ENCODE measurements at regions not wholly inside any gene's neighbourhood (a gene's known extent, or its start where the extent isn't known, plus 50 kb on each side); places are given as distances from the start of the nearest gene placed in this dataset.

DNA sequence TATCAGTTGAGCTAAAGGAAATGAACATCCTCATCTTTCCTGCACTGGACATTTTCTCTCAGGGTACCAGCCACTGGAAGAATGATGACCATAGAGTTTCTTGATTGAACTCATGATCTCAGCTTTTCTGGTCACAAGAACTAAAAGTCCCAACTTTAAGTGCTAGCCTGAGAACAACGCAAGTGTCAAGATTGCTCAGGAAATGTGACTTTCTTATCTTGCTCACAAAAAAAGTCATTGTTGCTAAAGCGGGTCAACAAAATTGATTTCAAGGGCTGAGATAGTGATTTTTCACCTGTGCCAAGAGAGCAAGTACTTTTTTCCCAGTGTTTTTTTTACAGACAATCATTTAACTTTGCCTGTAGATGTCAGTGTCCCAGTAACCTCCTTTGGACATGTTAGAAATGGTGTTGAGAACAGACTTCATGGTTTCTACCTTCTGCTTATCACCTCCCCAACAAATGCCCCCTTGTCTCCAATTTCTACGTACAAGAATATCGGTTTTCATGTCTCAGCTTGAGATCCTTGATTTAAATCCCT, 125.9 kb downstream of the SEMA6D start:
- Histone ChIP-seq H3K36me3 (replicated peaks in 1 of 2) (no peaks in the 10 kb centered on the region), H3K4me1 (replicated peaks in 1 of 2) (no peaks in the 10 kb centered on the region), H3K27me3 (no peaks in the 10 kb centered on the region), H3K9me3 (replicated peaks in 1 of 3) (no peaks in the 10 kb centered on the region), H3K27ac (no peak overlapping the region), H3K4me3 (no peak overlapping the region)
- DNase-seq: no peak
- WGBS, 4 donors: 72 to 81% (median 75%) methylated on average over 4 of the region's 4 CpGs
- intact Hi-C loops (cut with DNase I): no loop called here
- TF ChIP-seq POLR2A (IDR thresholded peaks at IDR 0.05): no peak
- TF ChIP-seq, protein P1, sequence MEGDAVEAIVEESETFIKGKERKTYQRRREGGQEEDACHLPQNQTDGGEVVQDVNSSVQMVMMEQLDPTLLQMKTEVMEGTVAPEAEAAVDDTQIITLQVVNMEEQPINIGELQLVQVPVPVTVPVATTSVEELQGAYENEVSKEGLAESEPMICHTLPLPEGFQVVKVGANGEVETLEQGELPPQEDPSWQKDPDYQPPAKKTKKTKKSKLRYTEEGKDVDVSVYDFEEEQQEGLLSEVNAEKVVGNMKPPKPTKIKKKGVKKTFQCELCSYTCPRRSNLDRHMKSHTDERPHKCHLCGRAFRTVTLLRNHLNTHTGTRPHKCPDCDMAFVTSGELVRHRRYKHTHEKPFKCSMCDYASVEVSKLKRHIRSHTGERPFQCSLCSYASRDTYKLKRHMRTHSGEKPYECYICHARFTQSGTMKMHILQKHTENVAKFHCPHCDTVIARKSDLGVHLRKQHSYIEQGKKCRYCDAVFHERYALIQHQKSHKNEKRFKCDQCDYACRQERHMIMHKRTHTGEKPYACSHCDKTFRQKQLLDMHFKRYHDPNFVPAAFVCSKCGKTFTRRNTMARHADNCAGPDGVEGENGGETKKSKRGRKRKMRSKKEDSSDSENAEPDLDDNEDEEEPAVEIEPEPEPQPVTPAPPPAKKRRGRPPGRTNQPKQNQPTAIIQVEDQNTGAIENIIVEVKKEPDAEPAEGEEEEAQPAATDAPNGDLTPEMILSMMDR (IDR thresholded peaks at IDR 0.05): no peak

DNA sequence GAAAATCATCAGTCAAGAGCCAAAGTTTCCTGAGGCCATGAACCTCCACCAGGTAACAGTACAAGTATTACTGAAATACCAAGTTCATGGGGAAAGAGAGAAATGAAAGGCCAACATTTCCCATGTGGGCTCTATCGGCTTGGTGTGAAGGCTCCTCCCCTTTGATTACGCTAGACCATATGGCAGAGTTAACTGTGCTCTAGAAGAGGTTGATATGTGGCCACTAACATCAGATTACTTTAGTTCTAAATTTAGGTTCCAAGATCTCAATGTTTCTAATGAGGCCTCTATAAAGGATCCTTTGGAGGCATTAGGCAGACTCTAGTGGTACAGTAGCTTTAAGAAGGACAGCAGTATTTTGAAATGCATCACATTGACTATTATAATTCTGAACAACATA, 127.1 kb downstream of the SEMA6D start:
- no peak for DNase-seq
- Histone ChIP-seq H3K4me1 (replicated peaks in 1 of 2) (no peaks in the 10 kb centered on the region), H3K4me3 (no peak overlapping the region), H3K9me3 (replicated peaks in 1 of 3) (no peaks in the 10 kb centered on the region), H3K27me3 (no peaks in the 10 kb centered on the region), H3K27ac (no peak overlapping the region), H3K36me3 (replicated peaks in 1 of 2) (no peaks in the 10 kb centered on the region)
- intact Hi-C loops (cut with DNase I): no loop called here
- WGBS, 4 donors: 84 to 91% (median 90%) methylated on average over 2 of the region's 2 CpGs
- TF ChIP-seq POLR2A (IDR thresholded peaks at IDR 0.05): no peak
- TF ChIP-seq, protein P1 (IDR thresholded peaks at IDR 0.05): no peak

DNA sequence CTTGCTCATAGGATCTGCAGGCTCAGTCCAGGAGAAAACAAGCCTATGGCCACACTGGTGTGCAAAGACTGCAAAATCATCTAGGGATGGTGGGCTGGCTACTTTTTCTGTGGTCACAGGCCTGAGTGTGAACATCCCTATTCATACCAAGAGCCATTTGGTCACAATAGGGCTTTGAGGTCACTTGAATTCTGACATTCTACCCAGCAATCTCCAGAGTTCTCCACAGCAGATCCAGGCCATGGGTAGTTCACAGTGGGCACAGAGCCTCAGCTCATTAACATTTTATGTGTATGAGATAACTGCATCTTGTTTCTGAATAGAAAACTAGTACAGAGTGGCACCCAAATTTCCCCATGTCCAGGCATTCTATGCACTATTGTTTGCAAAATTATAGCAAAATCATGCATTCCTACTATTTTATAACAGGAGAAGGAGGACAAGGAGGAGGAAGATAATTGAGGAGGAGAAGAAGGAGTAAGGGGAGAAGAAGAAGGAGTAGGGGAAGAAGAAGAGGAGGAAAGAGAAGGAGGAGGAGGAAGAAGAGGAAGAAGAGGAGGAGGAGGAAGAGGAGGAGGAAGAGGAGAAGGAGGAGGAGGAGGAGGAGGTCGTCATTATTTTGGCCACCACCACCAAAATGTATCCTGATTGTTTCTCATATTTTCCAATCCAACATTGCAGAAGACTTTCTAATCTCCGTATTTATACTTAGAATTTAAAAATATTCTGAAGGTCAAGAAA, 129.0 kb downstream of the SEMA6D start:
- 62 to 78% (median 71%) methylated on average over 2 of the region's 2 CpGs for whole genome bisulfite sequencing, 4 donors
- no peaks in the 10 kb centered on the region for H3K27me3 ChIP-seq
- no peak overlapping the region for H3K27ac ChIP-seq
- H3K4me3 ChIP-seq: no peak overlapping the region
- TF ChIP-seq POLR2A (IDR thresholded peaks at IDR 0.05): no peak
- TF ChIP-seq, protein P1 (IDR thresholded peaks at IDR 0.05): no peak
- intact Hi-C loops (cut with DNase I): no loop called here
- no peaks in the 10 kb centered on the region for H3K9me3 ChIP-seq (replicated peaks in 1 of 3)
- H3K36me3 ChIP-seq (replicated peaks in 1 of 2): no peaks in the 10 kb centered on the region
- no peaks in the 10 kb centered on the region for H3K4me1 ChIP-seq (replicated peaks in 1 of 2)
- DNase-seq: no peak

DNA sequence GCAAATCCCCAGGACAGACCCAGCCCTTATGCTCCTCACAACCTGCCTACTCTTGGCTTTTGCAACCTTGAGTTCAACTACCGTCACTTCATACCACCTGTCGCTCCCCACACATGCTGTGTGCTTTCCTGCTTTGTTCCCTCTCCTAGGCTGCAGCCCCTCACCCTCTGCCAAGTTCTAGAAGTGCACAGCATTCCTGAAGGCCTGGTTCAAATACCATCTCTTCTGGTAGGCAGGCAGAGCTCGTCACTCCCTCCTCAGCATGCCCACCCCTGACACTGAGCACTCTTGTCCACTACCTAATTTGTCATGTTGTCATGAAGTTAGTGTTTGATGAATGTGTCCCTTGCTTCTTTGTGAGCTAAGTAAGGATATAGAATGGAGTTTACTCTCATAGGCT, 129.6 kb downstream of the SEMA6D start:
- intact Hi-C loops (cut with DNase I): no loop called here
- DNase-seq: no peak
- Histone ChIP-seq H3K27ac (no peak overlapping the region), H3K9me3 (replicated peaks in 1 of 3) (no peaks in the 10 kb centered on the region), H3K36me3 (replicated peaks in 1 of 2) (no peaks in the 10 kb centered on the region), H3K4me1 (replicated peaks in 1 of 2) (no peaks in the 10 kb centered on the region), H3K4me3 (no peak overlapping the region), H3K27me3 (no peaks in the 10 kb centered on the region)
- 51 to 79% (median 67%) methylated on average over 3 of the region's 3 CpGs for WGBS, 4 donors
- TF ChIP-seq, protein P1 (IDR thresholded peaks at IDR 0.05): no peak
- TF ChIP-seq POLR2A (IDR thresholded peaks at IDR 0.05): no peak
